Dendritic cell treated with granulocyte-macrophage colony-stimulating factor and Interleukin-4, amounts not matched to agents 40 ng/mL and 50 ng/mL, for 4 days (primary cell): ENCODE measurements at regions not wholly inside any gene's neighbourhood (a gene's known extent, or its start where the extent isn't known, plus 50 kb on each side); places are given as distances from the start of the nearest gene placed in this dataset.
"Not testable (repeated sequence)": the region's sequence is repeated elsewhere in the genome, so short reads cannot be mapped to it uniquely, and the experiment has no call there.

Source experiments
- H3K27ac Mint-ChIP-seq: one replicate; pipeline ENCODE4 v1.8.0; 2022; ENCODE audit warnings: mild to moderate bottlenecking, mixed read lengths
- H3K27me3 Mint-ChIP-seq: one replicate; pipeline ENCODE4 v1.8.0; 2022; ENCODE audit warnings: mild to moderate bottlenecking, mixed read lengths
- H3K36me3 Mint-ChIP-seq: one replicate; pipeline ENCODE4 v1.8.0; 2022; ENCODE audit warnings: low read depth, mixed read lengths
- H3K4me1 Mint-ChIP-seq: one replicate; pipeline ENCODE4 v1.8.0; 2022; ENCODE audit warnings: low read depth, mixed read lengths
- H3K4me3 Mint-ChIP-seq: one replicate; pipeline ENCODE4 v1.8.0; 2022; ENCODE audit warnings: mild to moderate bottlenecking, moderate library complexity, mixed read lengths
- H3K9me3 Mint-ChIP-seq: one replicate; pipeline ENCODE4 v1.8.0; 2022; ENCODE audit warnings: mixed read lengths
- intact Hi-C: fragments of 100-400 bp; cut with micrococcal nuclease; formaldehyde crosslinking; loops from one replicate; pipeline ENCODE4 v1.15.0; 2022

GRCh38 chrX:114272096-114272686 is 311.7 kb upstream of the HTR2C start:
- Mint-ChIP-seq H3K27me3 (no peaks in the 10 kb centered on the region), H3K27ac (no peak overlapping the region), H3K4me3 (no peak overlapping the region), H3K36me3 (no peaks in the 10 kb centered on the region), H3K9me3 (peaks cover 14% of the 10 kb centered on the region), H3K4me1 (no peaks in the 10 kb centered on the region)
- intact Hi-C loops = no loop called here

GRCh38 chrX:114270371-114270770 is 313.5 kb upstream of the HTR2C start:
- H3K27ac Mint-ChIP-seq, H3K36me3 Mint-ChIP-seq, intact Hi-C loops: not testable (repeated sequence)

GRCh38 chrX:114268643-114269042 is 315.2 kb upstream of the HTR2C start:
- intact Hi-C loops = no loop called here
- Mint-ChIP-seq H3K4me3 (no peak overlapping the region), H3K36me3 (no peaks in the 10 kb centered on the region), H3K9me3 (peaks cover 14% of the 10 kb centered on the region), H3K27ac (no peak overlapping the region), H3K27me3 (no peaks in the 10 kb centered on the region), H3K4me1 (no peaks in the 10 kb centered on the region)

More at GRCh38 chrX:114270371-114270770, 313.5 kb upstream of the HTR2C start:
- peaks cover 14% of the 10 kb centered on the region for H3K9me3 Mint-ChIP-seq
- not testable (repeated sequence) for H3K27me3 Mint-ChIP-seq, H3K4me1 Mint-ChIP-seq, H3K4me3 Mint-ChIP-seq

GRCh38 chrX:114267142-114267541 is 316.7 kb upstream of the HTR2C start:
- Mint-ChIP-seq H3K4me1 (no peaks in the 10 kb centered on the region), H3K36me3 (no peaks in the 10 kb centered on the region), H3K27me3 (no peaks in the 10 kb centered on the region), H3K9me3 (peaks cover 14% of the 10 kb centered on the region), H3K4me3 (no peak overlapping the region), H3K27ac (no peak overlapping the region)
- intact Hi-C loops = no loop called here

GRCh38 chrX:114252186-114252585 is 331.7 kb upstream of the HTR2C start:
- H3K36me3 Mint-ChIP-seq = no peaks in the 10 kb centered on the region
- intact Hi-C loops = no loop called here
- no peaks in the 10 kb centered on the region for H3K4me1 Mint-ChIP-seq

DNA sequence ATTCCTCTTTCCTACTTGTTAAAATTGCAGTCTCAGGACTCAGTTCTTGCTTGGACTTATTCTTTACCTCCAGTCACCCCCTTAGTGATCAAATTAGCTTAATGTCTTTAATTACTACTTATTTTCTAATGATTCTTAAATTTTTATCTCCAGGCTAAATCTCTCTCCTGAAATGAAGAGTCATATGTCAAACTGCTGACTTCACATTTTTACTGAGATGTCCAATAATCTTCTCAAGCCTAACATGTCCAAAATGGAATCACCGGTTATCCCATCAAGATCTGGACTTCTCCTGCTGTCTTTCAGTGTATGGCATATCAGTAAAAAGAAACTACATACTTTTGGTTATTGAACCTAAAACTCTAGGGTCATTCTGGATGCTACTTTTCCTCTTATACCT is 332.3 kb upstream of the HTR2C start:
- no peaks in the 10 kb centered on the region for H3K36me3 Mint-ChIP-seq
- H3K4me3 Mint-ChIP-seq = no peak overlapping the region
- intact Hi-C loops = no loop called here
- no peaks in the 10 kb centered on the region for H3K27me3 Mint-ChIP-seq
- H3K4me1 Mint-ChIP-seq = no peaks in the 10 kb centered on the region
- H3K9me3 Mint-ChIP-seq = no peaks in the 10 kb centered on the region
- no peak overlapping the region for H3K27ac Mint-ChIP-seq

More at GRCh38 chrX:114252186-114252585, 331.7 kb upstream of the HTR2C start:
- no peaks in the 10 kb centered on the region for H3K27me3 Mint-ChIP-seq
- no peak overlapping the region for H3K27ac Mint-ChIP-seq
- no peaks in the 10 kb centered on the region for H3K9me3 Mint-ChIP-seq
- no peak overlapping the region for H3K4me3 Mint-ChIP-seq

GRCh38 chrX:114221445-114221844 is 362.4 kb upstream of the HTR2C start:
- Mint-ChIP-seq H3K4me1 (no peaks in the 10 kb centered on the region), H3K27ac (no peak overlapping the region), H3K9me3 (no peaks in the 10 kb centered on the region), H3K36me3 (no peaks in the 10 kb centered on the region), H3K27me3 (no peaks in the 10 kb centered on the region), H3K4me3 (no peak overlapping the region)
- intact Hi-C loops = no loop called here

DNA sequence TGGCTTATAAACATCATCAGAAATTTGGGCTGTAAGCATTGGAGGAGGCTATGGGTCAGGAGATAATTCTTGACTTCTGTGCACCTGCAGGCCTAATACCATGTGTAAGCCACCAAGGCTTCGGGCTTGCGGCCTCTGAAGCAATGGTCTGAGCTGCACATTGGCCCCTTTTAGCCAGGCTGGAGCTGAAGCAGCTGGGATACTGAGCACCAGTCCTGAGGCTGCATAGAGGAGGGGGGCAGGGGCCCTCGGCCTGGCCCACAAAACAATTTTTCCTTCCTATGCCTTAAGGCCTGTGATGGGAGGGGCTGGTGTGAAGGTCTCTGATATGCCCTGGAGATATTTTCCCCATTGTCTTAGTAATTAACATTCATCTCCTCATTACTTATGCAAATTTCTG is 373.0 kb upstream of the HTR2C start:
- Mint-ChIP-seq H3K36me3 (no peaks in the 10 kb centered on the region), H3K9me3 (peaks cover 11% of the 10 kb centered on the region), H3K27me3 (no peaks in the 10 kb centered on the region), H3K27ac (no peak overlapping the region), H3K4me3 (no peak overlapping the region), H3K4me1 (no peaks in the 10 kb centered on the region)
- intact Hi-C loops = no loop called here

DNA sequence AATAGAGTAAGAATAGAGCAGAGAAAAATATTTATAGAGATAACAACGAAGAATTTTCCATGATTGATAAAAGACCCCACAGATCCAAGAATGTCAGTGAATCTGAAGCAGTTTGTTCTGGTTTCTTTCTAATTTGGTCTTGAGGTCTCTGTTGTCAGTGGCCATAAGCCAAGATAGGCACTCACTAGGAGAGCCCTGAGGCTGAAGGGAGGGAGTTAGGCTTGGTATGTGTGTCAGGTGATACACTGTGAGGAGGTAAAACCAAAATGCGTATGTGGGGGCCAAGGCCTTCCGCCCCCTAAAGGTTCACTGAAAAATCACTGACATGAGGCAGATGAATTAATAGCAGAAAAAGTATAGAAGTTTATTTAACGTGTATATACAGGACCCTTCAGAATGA is 382.3 kb upstream of the HTR2C start:
- H3K27ac Mint-ChIP-seq = no peak overlapping the region
- no peaks in the 10 kb centered on the region for H3K36me3 Mint-ChIP-seq
- peaks cover 22% of the 10 kb centered on the region for H3K9me3 Mint-ChIP-seq
- H3K4me3 Mint-ChIP-seq = no peak overlapping the region
- H3K4me1 Mint-ChIP-seq = no peaks in the 10 kb centered on the region
- H3K27me3 Mint-ChIP-seq = no peaks in the 10 kb centered on the region
- intact Hi-C loops = no loop called here

GRCh38 chrX:114181195-114181594 is 402.7 kb upstream of the HTR2C start:
- H3K4me1 Mint-ChIP-seq = no peaks in the 10 kb centered on the region
- H3K27me3 Mint-ChIP-seq = no peaks in the 10 kb centered on the region
- H3K4me3 Mint-ChIP-seq = no peak overlapping the region
- intact Hi-C loops = no loop called here
- H3K36me3 Mint-ChIP-seq = no peaks in the 10 kb centered on the region
- no peak overlapping the region for H3K27ac Mint-ChIP-seq
- H3K9me3 Mint-ChIP-seq = peaks cover 31% of the 10 kb centered on the region

GRCh38 chrX:114178126-114178525 is 405.8 kb upstream of the HTR2C start:
- Mint-ChIP-seq H3K4me1 (no peaks in the 10 kb centered on the region), H3K9me3 (peaks cover 7% of the 10 kb centered on the region), H3K36me3 (no peaks in the 10 kb centered on the region), H3K27ac (no peak overlapping the region), H3K27me3 (no peaks in the 10 kb centered on the region), H3K4me3 (no peak overlapping the region)
- intact Hi-C loops = no loop called here

GRCh38 chrX:114167276-114167675 is 416.6 kb upstream of the HTR2C start:
- H3K27me3 Mint-ChIP-seq, H3K27ac Mint-ChIP-seq, H3K9me3 Mint-ChIP-seq, intact Hi-C loops, H3K4me3 Mint-ChIP-seq, H3K4me1 Mint-ChIP-seq, H3K36me3 Mint-ChIP-seq: not testable (repeated sequence)

DNA sequence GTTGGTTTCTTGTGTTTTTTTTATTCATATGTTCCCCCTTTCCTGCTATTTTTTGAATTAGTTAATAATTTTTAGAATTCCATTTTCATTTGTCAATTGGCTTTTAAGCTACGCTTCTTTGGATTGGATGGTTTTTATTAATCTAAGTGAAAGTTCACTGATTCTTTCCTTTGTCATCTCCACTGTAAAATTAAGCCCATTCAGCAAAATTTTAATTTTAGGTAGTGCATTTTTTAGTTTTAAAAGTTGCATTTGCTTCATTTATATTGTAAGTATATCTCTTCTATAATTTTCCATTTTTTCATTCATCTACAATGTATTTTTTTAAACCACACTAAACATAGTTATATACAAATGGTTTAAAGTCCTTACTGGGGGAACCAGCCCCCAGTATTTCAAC is 417.3 kb upstream of the HTR2C start:
- H3K27me3 Mint-ChIP-seq = no peaks in the 10 kb centered on the region
- intact Hi-C loops = no loop called here
- H3K4me1 Mint-ChIP-seq = no peaks in the 10 kb centered on the region
- no peak overlapping the region for H3K27ac Mint-ChIP-seq
- no peaks in the 10 kb centered on the region for H3K36me3 Mint-ChIP-seq
- H3K9me3 Mint-ChIP-seq = no peaks in the 10 kb centered on the region
- no peak overlapping the region for H3K4me3 Mint-ChIP-seq

GRCh38 chrX:114165537-114165936 is 418.3 kb upstream of the HTR2C start:
- Mint-ChIP-seq H3K27ac (no peak overlapping the region), H3K4me1 (no peaks in the 10 kb centered on the region), H3K4me3 (no peak overlapping the region), H3K36me3 (no peaks in the 10 kb centered on the region), H3K27me3 (no peaks in the 10 kb centered on the region), H3K9me3 (no peaks in the 10 kb centered on the region)
- intact Hi-C loops = no loop called here

DNA sequence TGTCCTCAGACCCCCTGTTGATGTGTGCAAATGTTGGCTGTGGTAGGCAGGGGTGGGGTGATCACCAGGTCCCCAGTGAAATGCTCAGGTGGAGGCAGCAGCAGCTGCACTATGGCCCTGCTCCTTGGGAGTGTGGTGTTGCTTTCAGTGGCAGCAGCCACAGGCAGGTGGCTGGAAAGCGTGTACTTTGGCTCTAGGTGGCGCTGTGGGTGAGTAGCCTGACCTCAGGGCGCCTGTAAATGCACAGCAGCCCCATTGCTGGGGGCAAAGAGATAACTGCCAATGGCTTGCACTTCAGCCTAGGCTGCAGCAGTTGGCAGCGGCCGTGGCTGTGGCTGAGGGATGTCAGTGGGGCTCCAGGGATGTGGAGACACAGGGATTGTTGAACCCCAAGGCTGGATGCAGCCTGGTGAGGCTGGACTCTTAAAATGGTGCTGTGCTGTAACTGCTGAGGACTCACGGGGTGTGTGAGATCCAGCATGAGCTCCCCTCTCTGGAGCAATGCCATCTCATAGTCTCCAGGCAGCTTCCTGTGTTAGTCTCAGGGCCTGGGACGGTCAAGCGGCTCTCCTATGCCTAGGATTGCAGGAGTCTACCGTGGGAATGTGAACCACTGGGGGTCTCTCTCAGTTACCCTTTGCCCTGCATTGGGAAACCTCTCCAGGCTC is 421.7 kb upstream of the HTR2C start:
- intact Hi-C loops = no loop called here
- no peaks in the 10 kb centered on the region for H3K4me1 Mint-ChIP-seq
- H3K27ac Mint-ChIP-seq = no peak overlapping the region
- no peaks in the 10 kb centered on the region for H3K9me3 Mint-ChIP-seq
- H3K27me3 Mint-ChIP-seq = no peaks in the 10 kb centered on the region
- H3K36me3 Mint-ChIP-seq = no peaks in the 10 kb centered on the region
- no peak overlapping the region for H3K4me3 Mint-ChIP-seq
